ENCODE measurements at regions not wholly inside any gene's neighbourhood (a gene's known extent, or its start where the extent isn't known, plus 50 kb on each side); places are given as distances from the start of the nearest gene placed in this dataset.
"Not testable (repeated sequence)": the region's sequence is repeated elsewhere in the genome, so short reads cannot be mapped to it uniquely, and the experiment has no call there.

DNA sequence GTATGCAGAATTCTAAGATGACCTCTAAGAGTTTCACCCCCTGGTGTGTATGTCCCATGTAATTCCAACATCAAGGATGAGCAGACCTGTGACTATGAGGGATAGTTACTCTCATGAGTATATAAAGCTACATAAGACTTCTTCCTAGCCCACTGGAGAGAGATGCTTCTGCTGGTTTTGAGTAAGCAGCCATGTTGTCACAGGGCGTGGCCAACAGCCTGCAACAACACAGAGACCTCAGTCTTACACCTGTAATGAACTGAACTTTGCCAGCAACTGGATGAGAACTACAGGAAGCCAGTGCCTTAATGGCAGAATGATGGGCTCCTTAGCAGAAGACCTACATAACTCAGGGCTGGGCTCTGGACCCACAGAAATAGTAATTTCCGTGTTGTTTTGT lies 120.9 kb downstream of the GOLGA6L6 start:
- TF ChIP-seq, protein P1, sequence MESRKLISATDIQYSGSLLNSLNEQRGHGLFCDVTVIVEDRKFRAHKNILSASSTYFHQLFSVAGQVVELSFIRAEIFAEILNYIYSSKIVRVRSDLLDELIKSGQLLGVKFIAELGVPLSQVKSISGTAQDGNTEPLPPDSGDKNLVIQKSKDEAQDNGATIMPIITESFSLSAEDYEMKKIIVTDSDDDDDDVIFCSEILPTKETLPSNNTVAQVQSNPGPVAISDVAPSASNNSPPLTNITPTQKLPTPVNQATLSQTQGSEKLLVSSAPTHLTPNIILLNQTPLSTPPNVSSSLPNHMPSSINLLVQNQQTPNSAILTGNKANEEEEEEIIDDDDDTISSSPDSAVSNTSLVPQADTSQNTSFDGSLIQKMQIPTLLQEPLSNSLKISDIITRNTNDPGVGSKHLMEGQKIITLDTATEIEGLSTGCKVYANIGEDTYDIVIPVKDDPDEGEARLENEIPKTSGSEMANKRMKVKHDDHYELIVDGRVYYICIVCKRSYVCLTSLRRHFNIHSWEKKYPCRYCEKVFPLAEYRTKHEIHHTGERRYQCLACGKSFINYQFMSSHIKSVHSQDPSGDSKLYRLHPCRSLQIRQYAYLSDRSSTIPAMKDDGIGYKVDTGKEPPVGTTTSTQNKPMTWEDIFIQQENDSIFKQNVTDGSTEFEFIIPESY (IDR thresholded peaks at IDR 0.05; ENCODE audit: borderline replicate concordance, low read depth), result not testable (repeated sequence)
- TF ChIP-seq, protein P2, sequence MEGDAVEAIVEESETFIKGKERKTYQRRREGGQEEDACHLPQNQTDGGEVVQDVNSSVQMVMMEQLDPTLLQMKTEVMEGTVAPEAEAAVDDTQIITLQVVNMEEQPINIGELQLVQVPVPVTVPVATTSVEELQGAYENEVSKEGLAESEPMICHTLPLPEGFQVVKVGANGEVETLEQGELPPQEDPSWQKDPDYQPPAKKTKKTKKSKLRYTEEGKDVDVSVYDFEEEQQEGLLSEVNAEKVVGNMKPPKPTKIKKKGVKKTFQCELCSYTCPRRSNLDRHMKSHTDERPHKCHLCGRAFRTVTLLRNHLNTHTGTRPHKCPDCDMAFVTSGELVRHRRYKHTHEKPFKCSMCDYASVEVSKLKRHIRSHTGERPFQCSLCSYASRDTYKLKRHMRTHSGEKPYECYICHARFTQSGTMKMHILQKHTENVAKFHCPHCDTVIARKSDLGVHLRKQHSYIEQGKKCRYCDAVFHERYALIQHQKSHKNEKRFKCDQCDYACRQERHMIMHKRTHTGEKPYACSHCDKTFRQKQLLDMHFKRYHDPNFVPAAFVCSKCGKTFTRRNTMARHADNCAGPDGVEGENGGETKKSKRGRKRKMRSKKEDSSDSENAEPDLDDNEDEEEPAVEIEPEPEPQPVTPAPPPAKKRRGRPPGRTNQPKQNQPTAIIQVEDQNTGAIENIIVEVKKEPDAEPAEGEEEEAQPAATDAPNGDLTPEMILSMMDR (IDR thresholded peaks at IDR 0.05), result not testable (repeated sequence)
